ENCODE measurements at regions not wholly inside any gene's neighbourhood (a gene's known extent, or its start where the extent isn't known, plus 50 kb on each side); places are given as distances from the start of the nearest gene placed in this dataset.
"Not testable (repeated sequence)": the region's sequence is repeated elsewhere in the genome, so short reads cannot be mapped to it uniquely, and the experiment has no call there.

- DNase-seq (ENCODE audit: low spot score), result not testable (repeated sequence)
These were observed 166.5 kb downstream of the ADRA2C start for GRCh38 chr4:3932734-3933133.

- not testable (repeated sequence) for DNase-seq (ENCODE audit: low spot score)
These were observed 169.2 kb downstream of the ADRA2C start for GRCh38 chr4:3935406-3935805.

GRCh38 chr4:3936184-3936583 is 170.0 kb downstream of the ADRA2C start:
- DNase-seq (ENCODE audit: low spot score), result no peak

- not testable (repeated sequence) for DNase-seq (ENCODE audit: low spot score)
These were observed 171.8 kb downstream of the ADRA2C start for GRCh38 chr4:3937849-3938562.

GRCh38 chr4:3938676-3939075 is 172.5 kb downstream of the ADRA2C start:
- not testable (repeated sequence) for DNase-seq (ENCODE audit: low spot score)

- not testable (repeated sequence) for DNase-seq (ENCODE audit: low spot score)
These were observed 173.9 kb downstream of the ADRA2C start for GRCh38 chr4:3939954-3940591.

- DNase-seq (ENCODE audit: low spot score), result not testable (repeated sequence)
These were observed 175.7 kb downstream of the ADRA2C start for GRCh38 chr4:3941735-3942522.

- DNase-seq (ENCODE audit: low spot score), result not testable (repeated sequence)
These were observed 176.4 kb downstream of the ADRA2C start for GRCh38 chr4:3942569-3942971.

- DNase-seq (ENCODE audit: low spot score), result not testable (repeated sequence)
These were observed 176.9 kb downstream of the ADRA2C start for GRCh38 chr4:3943051-3943450.

- no peak for DNase-seq (ENCODE audit: low spot score)
These were observed 179.5 kb downstream of the ADRA2C start for GRCh38 chr4:3945511-3946290.

GRCh38 chr4:3946553-3946952 is 180.4 kb downstream of the ADRA2C start:
- not testable (repeated sequence) for DNase-seq (ENCODE audit: low spot score)

GRCh38 chr4:3947761-3948160 is 181.6 kb downstream of the ADRA2C start:
- not testable (repeated sequence) for DNase-seq (ENCODE audit: low spot score)

- DNase-seq (ENCODE audit: low spot score), result not testable (repeated sequence)
These were observed 182.0 kb downstream of the ADRA2C start for GRCh38 chr4:3948210-3948609.

GRCh38 chr4:3949916-3950315 is 183.7 kb downstream of the ADRA2C start:
- not testable (repeated sequence) for DNase-seq (ENCODE audit: low spot score)

GRCh38 chr4:3952443-3953139 is 186.4 kb downstream of the ADRA2C start:
- DNase-seq (ENCODE audit: low spot score), result not testable (repeated sequence)

- not testable (repeated sequence) for DNase-seq (ENCODE audit: low spot score)
These were observed 186.9 kb downstream of the ADRA2C start for GRCh38 chr4:3953140-3953489.

- peak; percentile 82 for DNase-seq (ENCODE audit: low spot score)
These were observed 188.5 kb downstream of the ADRA2C start for GRCh38 chr4:3954540-3955320.

- peak; percentile 95 for DNase-seq (ENCODE audit: low spot score)
These were observed 189.4 kb downstream of the ADRA2C start for GRCh38 chr4:3955321-3956164.

GRCh38 chr4:3956165-3956867 is 190.1 kb downstream of the ADRA2C start:
- not testable (repeated sequence) for DNase-seq (ENCODE audit: low spot score)
